NCI-H774 (cell line): ENCODE measurements at regions not wholly inside any gene's neighbourhood (a gene's known extent, or its start where the extent isn't known, plus 50 kb on each side); places are given as distances from the start of the nearest gene placed in this dataset.
"Not testable (repeated sequence)": the region's sequence is repeated elsewhere in the genome, so short reads cannot be mapped to it uniquely, and the experiment has no call there.

Experiments
- DNase-seq: peaks from one replicate; lab custom pipeline; 2025; lab: John Stamatoyannopoulos, UW

DNA sequence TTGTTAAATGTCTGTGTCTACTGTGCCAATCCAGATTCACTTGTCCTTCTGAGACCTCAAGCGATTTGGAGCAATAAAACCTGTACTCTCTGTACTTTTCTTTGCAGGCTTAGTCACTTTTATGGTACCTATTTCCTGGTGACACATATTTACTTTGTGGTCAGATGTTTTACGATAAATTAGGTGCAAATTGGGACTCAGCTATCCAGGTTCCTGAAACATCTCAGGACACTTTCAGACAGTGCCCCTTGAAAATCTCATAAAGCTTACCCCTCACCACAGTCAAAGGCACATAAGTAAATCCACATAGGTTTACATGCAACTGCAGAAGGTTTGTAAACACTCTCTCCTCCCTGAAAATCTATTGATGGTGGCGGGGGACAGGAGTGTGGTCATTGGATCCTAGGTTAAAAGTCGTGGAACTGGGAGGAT is 438.8 kb downstream of the EFNB2 start:
- DNase-seq: no peak

DNA sequence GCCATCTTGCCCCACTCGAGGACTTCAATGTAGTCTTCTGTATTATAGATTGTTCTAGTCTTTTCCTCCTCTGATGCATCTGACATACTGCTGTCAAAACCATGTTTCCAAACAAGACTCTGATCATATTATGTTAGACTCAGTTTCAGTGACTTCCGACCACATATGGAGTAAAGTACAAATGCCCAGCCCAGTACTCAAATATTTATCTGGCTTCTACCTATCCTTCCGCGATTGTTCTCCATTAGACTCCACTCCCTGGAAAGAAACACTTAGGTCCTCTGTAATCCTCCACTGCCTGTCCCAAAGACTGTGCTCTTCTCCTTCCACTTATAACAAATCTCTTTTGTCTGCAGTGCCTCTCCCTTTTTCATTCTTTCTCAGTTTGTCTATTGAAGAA is 439.5 kb downstream of the EFNB2 start:
- no peak for DNase-seq

DNA sequence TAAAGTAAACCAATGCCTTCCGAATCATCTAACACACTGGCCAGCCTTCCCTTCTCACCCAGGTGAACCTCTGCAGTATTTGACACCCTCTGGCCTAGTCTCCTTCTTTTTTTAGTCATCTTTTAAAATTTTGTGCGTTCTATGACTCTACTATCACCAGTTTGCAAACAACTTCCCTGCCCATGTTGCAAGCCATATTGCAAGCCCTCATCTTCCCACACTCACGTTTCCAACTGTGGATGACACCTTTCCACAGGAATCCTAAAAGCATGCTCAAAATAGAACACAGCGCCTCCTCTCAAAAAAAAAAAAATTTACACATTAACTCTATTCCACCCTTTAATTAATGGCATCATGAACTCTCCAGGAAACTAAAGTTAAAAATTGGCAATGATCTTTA is 440.1 kb downstream of the EFNB2 start:
- DNase-seq: no peak

DNA sequence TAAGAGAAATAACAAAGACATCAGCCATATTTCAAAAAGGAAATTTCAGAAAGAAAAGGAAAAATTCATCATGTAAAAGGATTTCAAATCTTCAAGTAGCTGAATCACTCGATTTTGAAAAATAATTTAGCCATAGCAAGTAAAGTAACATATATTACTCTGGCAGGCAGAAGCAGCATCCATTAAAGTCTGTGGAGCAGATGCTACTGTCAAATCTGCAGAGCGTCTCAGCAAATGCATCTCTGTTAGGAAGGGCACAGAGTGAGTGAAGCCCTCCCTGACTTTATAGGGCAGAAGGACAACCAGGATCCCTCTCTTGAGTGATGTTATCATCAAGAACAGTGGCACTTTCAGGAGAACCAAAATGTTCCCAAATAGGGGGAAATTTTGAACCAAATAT is 445.5 kb downstream of the EFNB2 start:
- no peak for DNase-seq

DNA sequence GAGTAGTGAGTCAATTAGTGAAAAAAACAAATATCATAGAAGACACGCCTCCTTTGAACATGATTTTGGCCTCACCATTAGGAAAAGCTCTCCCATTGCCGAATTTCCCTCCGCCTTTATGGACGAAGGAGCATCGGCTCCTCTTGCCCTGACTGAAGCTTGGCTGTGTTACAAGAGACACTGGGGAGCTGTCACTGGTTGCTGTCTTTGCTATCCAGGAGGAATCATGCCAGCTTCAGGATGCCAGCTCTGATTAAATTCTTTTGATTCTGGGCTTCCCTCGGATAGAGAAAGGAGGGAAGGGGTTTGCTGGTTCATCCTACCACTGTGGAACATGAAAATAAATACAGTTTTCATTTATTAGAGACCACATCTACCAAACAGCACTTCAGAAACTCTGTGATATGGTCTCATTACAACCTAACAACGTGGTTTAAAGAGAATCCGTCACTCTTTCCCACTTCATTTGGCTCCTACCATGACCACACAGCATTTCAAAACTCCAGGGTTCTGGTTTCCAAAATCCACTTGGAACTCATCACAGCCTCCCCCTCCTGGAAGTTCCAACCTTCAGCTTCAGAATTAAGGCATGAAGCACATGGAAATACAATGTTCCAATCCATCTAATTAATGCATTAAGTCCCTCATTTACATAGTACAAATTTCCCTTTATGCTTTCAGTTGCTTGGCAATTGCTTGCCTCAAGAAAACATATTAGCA is 446.0 kb downstream of the EFNB2 start:
- DNase-seq: no peak

DNA sequence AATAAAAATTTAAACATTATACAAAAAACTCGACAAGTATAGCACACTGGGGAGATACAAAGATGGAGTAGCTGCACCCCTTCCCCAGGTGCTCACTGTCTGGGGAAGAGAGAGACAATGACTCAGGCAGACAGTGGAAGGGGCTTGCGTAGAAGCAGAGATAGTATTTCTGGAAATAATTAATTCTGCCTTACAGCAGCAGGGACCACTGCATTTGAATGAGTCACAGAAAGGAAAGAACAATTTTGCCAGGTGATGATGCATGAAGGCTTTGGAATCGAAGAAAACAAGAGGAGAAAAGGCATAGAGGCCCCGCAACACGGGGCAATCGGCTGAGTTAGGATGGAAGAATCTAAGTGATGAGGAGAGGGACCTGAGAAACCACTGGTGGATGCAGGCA is 447.4 kb downstream of the EFNB2 start:
- DNase-seq: no peak

DNA sequence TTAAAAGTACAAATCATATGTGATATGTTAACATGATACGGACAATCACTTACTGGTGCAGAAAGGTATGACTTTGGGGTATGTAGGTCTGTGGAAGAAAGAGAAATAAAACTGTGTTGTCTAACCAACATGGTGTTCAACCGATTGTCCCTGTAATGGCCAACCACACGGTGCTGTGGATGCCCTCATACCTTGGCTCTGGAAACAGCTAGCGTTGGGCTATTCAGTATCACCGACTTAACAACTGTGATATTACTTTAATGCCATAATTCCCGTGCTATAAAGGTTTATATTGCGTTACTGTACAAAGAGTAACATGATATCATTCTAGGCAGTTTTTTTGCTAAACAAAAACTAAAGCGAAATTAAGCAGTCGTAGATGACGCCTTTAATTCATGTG is 448.3 kb downstream of the EFNB2 start:
- DNase-seq: no peak

DNA sequence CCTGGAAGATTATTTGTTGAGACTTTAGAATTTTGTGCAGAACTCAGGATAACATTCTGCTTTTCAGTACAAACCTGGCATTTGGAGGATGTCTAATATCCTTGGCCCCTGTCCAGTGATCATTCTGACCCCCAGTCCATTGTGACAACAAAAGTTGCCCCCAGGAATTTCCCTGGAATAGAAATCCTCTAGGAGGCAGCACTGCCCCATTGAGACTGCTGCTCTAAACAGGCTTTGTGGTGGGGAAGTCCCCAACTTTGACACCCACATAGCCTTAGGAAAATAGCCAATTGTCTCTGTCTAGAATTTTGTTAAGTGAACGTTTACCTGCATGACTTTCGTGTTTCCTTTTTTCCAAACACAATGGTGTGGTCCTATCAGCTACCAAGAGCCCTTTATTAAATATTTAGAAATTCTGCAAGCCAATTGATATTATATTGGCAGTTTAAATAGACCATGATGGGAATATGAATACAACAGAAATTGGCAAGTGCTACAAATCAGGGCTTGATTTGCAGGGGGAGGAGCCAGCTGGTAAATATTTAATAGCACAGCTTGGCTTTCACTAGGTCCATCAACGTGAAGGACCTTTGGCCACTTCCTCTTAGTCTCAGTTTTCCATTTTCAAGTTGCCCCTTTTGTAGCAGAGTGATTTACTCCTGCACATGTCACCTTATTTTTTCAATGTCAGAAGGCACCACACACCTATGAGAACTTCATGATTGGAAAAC is 451.7 kb downstream of the EFNB2 start:
- DNase-seq: no peak

DNA sequence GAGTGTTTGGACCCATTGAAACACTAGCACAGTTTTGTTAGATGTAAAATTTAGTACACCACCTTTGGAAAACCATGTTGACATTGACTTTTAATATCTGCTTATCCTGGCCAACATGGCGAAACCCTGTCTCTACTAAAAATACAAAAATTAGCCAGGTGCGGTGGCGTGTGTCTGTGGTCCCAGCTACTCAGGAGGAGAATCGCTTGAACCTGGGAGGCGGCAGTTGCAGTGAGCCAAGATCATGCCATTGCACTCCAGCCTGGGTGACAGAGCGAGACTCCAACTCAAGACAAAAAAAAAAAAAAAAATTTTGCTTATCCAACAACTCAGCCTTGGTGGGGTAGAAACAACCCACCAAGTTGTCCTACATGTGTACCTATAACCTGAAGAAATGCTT is 454.2 kb downstream of the EFNB2 start:
- DNase-seq: not testable (repeated sequence)

DNA sequence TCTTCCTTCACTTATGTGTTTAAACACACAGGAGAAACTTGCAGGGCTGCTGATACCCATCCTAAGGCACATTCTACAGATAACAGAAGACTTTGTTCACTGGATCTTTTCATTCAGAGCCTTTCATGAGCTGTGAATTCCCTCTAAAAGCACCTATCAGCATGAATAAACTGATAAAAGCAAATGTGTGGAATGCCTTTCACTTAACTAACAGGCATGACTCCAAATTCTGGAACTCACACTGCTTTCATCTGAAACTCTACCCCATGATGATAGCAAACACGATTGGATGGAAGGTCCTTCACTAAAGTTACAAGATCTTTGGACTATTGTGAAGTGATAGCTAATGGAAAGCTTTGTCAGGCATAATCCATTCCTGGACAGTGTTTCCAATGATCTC is 457.3 kb downstream of the EFNB2 start:
- DNase-seq: no peak

DNA sequence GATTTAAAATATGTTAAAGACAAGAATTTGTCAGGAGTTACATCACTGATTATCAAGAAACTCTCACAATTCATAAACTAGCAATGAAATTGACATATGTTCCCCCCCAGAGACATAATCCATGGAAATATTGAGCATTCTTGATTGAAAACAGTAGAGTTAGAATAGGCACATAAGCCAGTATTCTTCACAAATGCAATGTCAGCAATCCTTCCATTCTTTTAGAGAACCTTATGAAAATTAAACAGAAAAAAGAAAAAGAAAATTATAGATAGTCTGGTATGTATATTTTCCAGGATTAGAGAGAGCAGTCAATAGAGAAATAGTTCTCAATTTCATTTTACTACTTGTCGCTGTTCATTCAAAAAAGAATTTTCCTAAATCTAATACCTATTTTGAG is 458.4 kb downstream of the EFNB2 start:
- no peak for DNase-seq

DNA sequence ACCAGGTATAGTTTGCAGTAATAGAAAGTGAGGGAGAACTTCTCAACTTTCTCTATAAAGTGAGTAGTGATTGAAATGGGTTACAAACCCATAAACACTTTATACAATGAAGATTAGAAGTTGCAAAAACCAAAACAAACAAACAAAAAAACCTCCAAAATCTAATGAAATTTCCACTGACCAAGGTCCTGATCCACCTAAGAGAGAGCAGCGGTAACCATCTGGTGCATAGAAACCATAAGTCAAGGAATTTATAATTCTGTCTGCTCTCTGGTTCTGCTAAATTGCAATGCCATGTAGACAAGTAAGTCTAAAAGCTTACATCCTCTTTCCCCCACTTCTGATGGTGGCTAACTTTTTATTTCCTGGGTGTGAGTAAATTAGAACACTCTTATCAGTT is 463.4 kb downstream of the EFNB2 start:
- DNase-seq: no peak

DNA sequence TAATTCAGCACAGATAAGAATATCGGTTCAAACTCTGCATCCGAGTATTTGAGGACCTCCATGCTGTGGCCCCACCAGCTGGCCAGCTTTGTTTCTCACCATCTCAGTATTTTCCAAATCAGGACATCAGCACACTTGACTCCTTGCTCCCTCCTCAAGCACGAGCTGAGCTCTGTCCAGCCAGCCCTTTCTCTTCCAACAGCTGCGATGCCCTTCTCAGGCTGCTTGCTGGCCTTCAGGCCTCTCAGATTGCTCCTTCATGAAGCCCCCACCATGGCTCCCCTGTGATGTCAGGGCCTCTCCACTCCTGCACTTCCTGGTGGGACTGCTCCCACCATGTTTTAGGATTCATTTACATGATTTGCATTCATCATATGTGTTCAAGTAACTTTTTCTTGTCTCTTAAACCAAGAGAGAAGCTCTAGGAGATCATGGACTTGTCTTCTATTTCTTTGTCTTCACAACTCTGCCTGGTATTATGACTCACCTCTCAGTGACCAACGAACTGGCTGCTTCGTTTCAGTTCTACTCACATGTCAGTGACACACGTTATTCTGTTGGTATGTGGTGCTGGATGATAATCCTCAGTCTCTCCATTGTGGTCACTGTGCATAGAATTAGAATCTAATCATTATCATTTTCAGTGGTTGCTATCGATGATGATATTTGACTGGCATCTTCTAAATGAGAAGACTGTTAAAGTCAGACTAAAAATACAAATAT is 471.7 kb downstream of the EFNB2 start:
- no peak for DNase-seq

DNA sequence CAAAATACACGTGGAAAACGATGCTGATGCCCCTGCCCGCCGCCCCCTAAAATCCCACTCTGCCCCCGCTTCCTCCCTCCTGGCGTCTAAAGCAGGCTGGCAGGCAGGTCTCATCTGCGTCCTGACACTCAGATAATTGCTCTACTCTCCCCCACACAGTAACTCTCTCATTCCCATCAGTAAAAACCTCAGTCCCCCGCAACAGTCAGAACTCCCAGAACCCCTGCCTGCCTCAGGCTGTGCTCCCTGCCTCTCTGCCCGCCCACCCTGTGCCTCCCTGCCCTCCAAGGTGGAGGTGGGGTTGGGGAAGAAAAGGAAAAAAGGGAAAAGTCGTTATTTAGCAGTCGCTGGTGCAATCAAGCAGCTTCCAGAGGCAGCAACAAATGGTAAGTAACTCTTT is 473.7 kb downstream of the EFNB2 start:
- no peak for DNase-seq

DNA sequence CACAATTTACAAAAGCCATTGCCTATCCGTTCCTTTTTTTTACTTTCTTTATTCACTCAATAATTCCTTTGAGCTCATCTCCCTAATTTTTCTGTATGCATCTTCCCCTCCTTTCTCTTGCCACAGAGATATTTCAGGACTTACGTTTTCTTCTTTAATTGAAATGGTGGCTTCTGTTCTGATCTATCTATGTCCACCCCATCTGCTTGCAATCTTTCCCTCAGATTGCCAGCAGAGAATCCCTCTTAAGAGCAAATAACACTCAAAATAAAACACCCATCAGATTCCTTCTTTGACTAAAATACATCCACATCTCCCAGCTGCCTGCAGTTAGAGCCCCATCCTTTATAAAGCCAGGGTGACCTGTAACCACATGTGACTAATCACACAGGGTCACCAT is 478.6 kb downstream of the EFNB2 start:
- DNase-seq: no peak

DNA sequence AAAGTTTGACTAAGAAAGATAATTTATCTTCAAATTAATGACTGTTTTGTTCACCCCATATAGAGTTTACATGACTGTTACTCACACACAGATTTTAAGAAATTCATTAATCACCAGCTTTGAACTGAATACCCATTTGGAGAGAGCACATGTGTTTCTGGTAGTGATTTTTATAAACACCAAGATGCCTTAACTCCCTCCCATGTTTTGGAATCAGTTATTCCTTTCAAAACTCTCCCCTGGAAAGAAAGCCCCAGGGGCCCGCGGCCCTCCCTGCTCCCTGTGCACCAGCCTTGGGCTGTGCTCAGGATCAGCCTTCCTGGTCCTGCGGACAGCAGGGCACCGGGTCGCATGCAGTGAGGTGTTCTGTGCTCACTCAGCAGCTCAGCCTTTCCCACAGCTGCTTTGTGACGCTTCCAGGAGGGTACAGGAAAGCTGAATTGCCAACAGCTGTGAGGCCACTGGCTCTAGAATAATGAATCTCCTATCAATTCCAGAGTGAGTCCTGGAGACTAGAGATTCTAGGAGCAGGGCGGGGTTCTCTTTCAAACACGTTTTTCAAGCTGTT is 483.2 kb downstream of the EFNB2 start:
- no peak for DNase-seq

DNA sequence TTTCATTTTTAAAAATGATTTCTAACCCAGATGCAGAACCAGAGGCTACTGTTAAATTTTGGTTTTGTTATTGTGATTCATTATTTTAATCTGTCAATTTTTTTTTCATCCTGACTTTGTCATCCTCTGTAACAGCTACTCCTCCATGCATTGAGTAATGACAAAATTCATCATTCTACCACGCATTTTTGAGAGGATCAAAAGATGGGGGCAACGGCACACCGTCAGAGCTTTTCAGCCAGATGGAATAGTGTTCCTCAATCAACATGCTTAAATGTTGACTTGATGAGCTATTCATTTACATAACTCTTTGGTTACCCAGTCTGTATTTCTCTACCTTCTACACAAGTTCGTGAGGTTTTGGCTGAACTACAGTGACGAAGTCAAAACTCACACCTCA is 486.3 kb downstream of the EFNB2 start:
- DNase-seq: no peak

DNA sequence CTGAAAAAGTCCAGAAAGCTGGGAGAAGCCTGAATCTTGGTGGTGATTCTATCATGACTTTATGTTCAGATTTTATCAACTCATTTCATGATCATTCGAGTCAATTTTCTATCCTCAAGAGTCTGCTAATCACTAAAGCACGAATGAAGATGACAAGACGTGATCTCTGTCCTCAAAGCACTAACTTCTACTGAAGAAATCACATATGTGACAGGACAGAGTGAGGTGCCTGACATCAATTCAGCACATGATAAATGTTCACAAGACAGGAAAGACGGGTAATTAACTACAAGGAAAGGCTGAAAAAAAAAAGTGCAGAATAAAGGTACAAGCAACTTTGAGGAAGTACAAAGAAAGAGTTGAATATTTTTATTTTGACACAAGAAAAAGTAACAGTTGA is 487.1 kb downstream of the EFNB2 start:
- DNase-seq: no peak

DNA sequence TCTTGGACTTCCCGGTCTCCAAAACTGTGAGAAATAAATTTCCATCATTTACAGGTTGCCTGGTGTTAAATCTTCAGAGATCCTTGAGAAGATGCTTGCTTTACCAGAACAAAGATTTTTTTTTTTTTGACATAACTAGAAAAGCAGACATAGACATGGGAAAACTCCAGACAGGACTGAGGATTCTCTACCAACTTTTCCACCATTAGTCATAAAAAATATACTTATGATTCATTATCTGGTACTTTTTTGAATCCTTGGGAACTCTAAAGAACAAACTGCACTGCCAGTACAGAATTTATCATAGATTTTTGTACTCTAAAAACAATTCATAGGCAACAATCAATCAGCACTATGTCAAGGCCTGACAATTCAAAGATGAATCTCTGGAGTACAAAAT is 487.6 kb downstream of the EFNB2 start:
- no peak for DNase-seq

DNA sequence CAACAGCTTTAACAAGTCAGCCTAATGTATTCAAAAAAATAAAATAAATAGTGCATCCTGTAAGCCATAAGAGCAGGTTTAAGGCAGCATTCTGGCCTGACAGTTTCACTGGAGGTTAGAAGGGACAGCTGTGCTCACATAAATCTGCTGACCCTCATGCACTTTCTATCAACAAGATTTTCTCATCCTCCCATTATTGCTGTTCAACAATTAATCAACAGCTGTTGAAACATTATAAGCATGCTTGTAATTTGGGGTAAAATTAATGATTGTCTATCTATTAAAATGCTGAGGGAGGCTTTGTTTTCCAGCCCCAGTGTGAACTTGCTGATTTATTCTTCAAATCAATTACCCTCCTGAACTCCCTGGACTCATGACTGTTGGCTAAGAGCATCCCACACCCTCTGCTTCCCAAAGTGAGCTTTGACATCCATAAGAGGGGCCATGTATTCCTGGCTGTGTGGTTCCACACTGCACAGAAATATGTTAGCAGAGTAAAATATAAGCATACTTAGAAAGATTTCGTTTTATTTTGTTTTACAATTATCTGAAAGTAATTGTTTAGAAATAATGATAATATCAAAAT is 492.4 kb downstream of the EFNB2 start:
- DNase-seq: no peak

DNA sequence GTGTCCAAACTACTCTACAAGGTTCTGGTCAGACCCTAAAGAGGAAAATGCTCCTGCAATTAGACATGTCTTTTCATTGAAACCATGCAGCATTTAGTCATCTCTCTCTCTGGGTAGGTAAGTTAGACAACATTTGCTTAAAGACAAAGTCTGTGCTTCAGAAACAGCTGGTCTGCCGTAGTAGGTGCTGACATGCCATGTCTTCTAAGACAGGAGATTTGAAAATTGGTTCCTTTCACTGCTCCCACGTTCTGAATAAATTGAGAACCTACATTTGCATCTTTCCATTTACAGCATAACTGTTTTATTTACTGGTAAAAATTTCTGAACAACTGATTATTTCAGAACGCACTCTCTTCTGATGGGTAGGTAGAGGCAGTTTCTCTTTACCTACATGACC is 494.0 kb downstream of the EFNB2 start:
- DNase-seq: no peak

DNA sequence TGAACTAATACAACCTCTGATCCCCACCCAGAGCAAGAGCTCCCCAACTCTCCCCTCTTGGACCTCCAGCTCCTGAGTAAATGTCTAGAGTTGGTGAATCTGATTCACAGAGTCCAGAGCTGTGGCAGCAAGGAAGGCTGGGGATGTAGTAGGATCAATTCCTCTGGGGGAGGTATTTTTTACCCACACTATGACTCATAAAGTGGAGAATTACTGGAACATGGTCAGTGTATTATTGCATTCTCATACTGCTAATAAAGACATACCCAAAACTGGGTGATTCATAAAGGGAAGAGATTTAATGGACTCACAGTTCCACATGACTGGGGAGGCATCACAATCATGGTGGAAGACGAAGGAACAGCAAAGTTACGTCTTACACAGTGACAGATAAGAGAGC is 496.7 kb downstream of the EFNB2 start:
- no peak for DNase-seq

DNA sequence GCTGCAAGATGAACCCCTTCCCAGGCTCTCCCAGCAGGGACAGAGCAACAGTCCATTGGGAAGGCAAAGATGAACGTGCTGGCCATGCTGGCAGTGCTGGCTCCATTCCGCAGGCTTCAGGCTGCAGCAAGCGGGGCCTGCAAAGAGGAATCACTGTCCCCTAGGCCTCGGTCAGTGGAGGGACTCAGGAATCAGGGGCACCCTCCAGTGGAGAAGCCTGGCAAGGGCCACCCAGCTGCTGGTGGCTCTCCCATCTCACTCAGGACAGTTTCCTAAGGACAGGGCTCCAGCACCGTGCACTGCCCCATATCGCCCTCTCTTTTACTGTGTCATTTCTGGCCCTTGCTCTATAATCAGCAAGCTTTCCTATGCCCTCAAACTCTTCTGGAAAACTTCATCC is 498.6 kb downstream of the EFNB2 start:
- no peak for DNase-seq
